ENCODE measurements at regions not wholly inside any gene's neighbourhood (a gene's known extent, or its start where the extent isn't known, plus 50 kb on each side); places are given as distances from the start of the nearest gene placed in this dataset.
"Not testable (repeated sequence)": the region's sequence is repeated elsewhere in the genome, so short reads cannot be mapped to it uniquely, and the experiment has no call there.

- DNase-seq (ENCODE audit: low read depth in 4 of 4, low spot score in 3 of 4) = no peak
Measured at GRCh38 chr14:105935384-105935783, 409.0 kb downstream of the TMEM121 start.

GRCh38 chr14:105937253-105938054 lies 411.1 kb downstream of the TMEM121 start:
- no peak for DNase-seq (ENCODE audit: low read depth in 4 of 4, low spot score in 3 of 4)

DNA sequence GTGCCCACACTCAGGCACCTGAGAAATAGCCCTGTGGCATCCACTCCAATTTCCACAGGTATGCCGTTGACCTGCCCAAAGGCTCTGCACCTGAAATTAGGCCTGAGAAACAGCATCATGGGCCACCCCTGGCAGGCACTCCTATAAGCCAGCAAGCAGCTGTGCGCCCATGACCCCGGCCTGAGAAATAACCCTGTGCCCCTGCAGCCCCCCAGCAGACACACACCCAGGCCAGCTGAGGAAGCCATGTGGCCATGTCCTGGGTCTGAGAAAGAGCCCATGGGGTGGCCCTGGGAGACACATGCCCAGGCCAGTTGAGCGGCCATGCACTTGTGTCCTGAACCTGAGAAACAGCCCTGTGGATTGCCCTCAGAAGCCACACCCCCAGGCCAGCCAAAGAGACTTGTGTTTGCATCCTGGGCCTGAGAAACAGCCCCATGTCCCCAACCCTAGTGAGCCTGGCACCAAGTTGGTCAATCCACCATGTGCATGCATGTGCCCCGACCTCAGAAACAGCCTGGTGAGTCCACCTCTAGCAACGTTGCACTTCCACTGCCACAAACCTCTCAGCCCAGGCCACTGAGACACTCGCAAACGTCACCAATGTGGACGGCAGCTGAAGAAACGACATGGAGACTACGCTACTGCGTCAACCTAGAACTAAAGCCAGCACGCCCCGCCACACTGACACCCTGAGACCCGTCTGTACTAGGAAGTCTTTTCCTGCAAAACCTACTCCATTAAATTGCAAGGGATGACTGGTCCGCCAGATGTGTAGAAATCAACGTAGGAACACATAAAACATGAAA lies 411.9 kb downstream of the TMEM121 start:
- no peak for DNase-seq (ENCODE audit: low read depth in 4 of 4, low spot score in 3 of 4)

DNA sequence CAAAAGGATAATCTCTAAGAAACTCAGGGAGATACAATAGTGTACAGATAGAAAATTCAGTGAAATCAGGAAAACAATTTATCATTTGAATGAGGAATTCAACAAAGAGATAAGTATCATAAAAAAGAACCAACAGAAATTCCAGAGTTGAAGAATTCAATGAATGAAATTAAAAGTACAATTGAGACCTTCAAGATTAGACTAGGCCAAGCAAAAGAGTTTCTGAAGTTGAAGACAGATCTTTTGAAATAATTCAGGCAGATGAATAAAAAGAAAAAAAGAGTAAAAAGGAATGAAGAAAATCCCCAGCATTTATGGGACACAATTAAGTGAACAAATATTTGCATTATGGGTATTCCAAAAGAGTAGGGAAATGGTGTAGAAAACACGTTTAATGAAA lies 412.6 kb downstream of the TMEM121 start:
- no peak for DNase-seq (ENCODE audit: low read depth in 4 of 4, low spot score in 3 of 4)

DNA sequence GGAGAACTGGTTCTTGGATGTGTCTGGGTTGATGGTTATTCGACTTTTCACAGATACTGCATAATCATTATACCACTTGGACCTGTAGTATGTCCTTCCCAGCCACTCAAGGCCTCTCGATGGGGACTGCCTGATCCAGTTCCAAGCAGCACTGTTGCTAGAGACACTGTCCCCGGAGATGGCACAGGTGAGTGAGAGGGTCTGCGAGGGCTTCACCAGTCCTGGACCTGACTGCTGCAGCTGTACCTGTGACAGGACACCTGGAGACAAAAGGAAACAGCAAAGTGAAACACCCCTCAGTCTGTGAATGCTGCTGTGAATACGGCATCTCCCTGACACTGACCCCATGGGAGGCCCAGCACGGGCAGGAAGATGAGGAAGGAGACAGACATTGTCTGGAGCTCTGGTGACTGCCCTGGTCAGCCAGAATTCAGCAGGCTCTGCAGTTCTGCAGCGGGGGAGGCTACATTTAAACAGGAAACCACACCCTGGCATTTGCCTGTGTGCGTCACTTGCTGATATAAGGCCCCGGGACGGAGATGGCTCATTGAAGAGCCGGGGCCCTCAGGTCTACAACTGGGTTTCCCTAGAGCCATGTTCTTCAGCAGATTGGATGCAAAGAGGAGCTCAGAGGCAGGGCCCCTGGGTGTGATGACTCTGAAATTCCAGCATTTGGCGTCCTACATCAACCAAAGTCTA lies 413.6 kb downstream of the TMEM121 start:
- no peak for DNase-seq (ENCODE audit: low read depth in 4 of 4, low spot score in 3 of 4)

DNA sequence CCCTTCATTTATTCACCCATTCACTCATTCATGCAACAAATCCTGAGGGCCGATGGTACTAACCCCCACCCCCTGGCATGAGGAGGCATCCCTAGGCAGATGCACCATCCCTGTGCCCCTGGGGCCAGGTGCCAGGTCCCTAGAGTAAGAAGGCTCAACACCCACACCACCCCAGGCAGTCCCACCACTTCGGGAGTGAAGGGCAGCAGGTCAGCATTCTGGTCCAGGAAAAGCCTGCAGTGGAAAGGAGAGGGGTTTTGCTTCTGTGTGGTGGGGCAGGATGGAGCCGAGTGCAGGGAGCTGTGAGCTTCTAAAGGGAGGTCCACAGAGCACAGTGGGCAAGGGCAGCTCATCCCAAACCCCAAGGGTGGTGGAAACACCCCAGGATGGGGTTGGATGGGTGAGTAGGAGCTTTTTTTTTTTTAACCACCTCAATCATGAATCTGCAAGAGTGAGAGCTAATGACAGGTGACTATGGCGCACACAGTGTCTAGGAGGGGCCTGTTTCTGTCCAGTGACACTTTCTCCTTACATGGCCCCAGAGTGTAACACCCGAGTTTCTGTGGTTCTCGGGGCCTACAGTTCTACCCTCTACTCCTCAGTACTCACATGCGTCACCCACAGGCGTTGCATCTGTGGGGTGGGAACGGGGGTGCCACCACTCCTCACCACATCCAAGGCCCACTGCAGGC lies 414.3 kb downstream of the TMEM121 start:
- DNase-seq (ENCODE audit: low read depth in 4 of 4, low spot score in 3 of 4) = no peak

- no peak for DNase-seq (ENCODE audit: low read depth in 4 of 4, low spot score in 3 of 4)
Measured at GRCh38 chr14:105941226-105942166, 415.1 kb downstream of the TMEM121 start.

DNA sequence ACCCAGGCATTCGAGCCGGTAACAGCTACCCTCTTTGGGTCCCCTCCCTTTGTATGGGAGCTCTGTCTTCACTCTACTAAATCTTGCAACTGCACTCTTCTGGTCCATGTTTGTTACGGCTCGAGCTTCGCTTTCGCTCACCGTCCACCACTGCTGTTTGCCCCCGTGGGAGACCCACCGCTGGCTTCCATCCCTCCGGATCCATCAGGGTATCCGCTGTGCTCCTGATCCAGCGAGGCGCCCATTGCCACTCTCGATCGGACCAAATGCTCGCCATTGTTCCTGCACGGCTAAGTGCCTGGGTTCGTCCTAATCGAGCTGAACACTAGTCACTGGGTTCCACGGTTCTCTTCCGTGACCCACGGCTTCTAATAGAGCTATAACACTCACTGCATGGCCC lies 416.3 kb downstream of the TMEM121 start:
- not testable (repeated sequence) for DNase-seq (ENCODE audit: low read depth in 4 of 4, low spot score in 3 of 4)

GRCh38 chr14:105943973-105944602 lies 417.7 kb downstream of the TMEM121 start:
- no peak for DNase-seq (ENCODE audit: low read depth in 4 of 4, low spot score in 3 of 4)

DNA sequence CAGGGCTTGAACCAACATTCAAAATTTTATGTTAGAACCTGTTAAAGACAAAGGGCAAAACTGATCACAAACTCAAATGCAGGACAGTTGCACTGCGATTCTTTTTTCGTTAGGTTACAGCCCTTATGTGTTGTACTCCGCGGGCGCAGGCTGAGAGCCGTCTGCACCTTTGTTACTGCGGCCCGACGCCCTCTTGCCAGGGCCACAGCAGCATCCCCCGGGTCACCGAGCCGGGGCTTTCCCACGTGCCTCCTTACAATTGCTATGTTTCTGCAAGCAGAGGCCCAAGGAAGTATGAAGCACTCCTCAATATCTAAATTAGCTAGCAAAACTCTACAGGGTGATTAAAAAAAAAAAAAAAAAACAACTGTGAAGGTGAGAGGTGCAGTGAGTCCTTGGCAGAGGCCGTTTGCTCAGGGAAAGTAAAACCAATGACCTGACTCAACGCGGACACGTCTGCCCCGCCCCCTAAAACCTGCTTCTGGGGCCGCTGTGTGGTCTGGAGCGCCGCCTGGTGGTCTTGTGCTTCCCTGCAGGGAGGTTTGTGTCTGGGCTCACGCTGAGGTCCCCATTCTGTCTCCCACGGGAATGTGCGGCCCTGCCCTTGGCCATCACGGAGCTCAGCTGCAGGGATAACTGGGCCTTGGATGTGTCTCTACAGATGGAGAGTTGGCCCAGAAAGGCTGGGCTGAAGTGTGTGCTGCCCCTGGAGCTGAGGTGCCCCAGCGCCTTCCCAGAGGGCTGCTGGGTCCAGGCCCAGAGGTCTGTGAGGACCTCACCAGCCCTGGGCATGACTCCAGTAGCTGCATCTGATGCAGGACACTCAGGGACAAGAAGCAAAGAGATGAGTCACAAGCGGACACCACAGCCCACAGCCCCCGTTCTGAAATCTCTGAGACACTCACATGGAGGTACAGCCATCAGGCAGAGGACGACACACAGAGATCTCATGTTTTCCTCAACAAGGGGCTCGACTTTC lies 418.5 kb downstream of the TMEM121 start:
- no peak for DNase-seq (ENCODE audit: low read depth in 4 of 4, low spot score in 3 of 4)

GRCh38 chr14:105945896-105946295 lies 419.5 kb downstream of the TMEM121 start:
- no peak for DNase-seq (ENCODE audit: low read depth in 4 of 4, low spot score in 3 of 4)

DNA sequence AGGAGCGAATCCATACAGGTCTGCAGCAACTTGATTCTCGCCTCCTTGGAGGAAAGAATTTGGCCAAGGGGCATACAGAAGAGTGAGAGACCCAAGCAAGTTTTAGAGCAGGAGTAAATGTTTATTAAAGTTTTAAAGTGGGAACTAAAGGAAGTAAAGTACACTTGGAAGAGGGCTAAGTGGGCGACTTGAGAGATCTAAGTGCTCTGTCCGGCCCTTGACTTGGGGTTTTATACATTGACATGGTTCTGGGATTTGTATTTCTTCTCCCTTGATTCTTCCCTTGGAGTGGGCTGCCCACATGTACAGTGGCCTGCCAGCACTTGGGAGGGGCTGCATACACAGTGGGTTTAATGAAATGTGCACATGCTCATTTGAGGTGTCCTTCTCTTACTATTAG lies 421.2 kb downstream of the TMEM121 start:
- no peak for DNase-seq (ENCODE audit: low read depth in 4 of 4, low spot score in 3 of 4)

DNA sequence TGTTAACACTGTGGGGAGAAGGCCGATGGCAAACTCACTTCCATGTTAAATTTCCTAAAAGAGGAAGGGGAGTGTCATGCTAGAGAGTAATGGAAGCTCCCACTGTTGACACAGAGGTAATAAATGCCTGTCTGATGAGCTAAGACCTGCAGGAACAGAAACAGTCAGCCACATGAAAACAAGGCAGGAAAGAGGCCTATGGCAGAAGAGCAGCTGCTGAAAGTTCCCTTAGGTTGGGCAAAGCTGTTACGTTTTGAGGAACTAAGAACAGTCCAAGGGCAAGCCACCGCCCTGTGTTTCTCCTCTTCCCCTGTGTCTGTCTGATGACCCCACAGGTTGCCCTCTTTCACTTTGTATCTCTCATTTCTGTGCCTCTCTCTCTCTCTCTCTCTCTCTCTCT lies 422.6 kb downstream of the TMEM121 start:
- not testable (repeated sequence) for DNase-seq (ENCODE audit: low read depth in 4 of 4, low spot score in 3 of 4)

DNA sequence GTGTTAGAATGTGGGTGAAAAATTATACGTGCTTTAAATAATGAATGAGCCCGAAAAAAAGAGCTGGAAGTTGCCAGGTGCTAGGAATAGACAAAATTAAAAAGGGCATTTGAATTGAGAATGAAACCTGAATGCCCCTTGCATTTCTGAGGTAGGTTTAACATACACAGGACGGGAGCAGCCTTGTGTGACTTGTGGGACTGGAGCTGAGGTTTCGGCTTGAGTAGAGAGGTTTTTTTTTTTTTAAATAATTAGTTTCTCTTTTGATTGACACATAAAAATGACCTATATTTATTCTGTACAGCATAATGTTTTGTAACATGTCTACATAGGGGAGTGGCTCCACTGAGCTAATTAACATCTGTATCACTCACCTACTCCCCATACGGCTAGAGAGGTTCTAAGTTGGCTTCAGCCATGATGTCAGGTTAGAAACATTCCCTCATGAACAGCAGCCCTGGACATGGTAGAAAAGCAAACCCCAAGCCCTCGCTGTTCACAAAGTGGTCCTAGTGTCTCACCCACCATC lies 424.0 kb downstream of the TMEM121 start:
- DNase-seq (ENCODE audit: low read depth in 4 of 4, low spot score in 3 of 4) = not testable (repeated sequence)

DNA sequence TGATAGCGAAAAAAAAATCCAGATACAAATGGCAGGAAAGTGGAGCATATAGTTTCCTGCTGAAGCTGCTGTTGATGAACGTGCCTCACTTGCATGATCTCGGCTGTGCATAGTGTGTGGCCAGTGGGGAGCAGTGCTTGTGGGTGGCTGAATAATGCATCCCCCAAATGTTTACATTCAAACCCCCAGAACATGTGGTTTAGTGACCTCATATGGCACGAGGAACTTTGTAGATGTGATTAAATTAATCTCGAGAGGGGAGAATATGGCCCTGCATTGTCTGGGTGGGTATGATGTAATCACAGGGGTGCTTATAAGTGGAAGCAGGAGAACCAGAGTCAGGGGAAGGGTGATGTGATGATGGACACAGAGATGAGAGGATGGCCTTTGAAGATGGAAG lies 425.0 kb downstream of the TMEM121 start:
- no peak for DNase-seq (ENCODE audit: low read depth in 4 of 4, low spot score in 3 of 4)

GRCh38 chr14:105952222-105952621 lies 425.8 kb downstream of the TMEM121 start:
- no peak for DNase-seq (ENCODE audit: low read depth in 4 of 4, low spot score in 3 of 4)

GRCh38 chr14:105952826-105953225 lies 426.4 kb downstream of the TMEM121 start:
- DNase-seq (ENCODE audit: low read depth in 4 of 4, low spot score in 3 of 4) = no peak

GRCh38 chr14:105961625-105962024 lies 435.2 kb downstream of the TMEM121 start:
- DNase-seq (ENCODE audit: low read depth in 4 of 4, low spot score in 3 of 4) = not testable (repeated sequence)
